Sigmoid colon (tissue), 3 donors: ENCODE measurements at regions not wholly inside any gene's neighbourhood (a gene's known extent, or its start where the extent isn't known, plus 50 kb on each side); places are given as distances from the start of the nearest gene placed in this dataset.
"Not testable (repeated sequence)": the region's sequence is repeated elsewhere in the genome, so short reads cannot be mapped to it uniquely, and the experiment has no call there.

ENCODE experiments used
- POLR2A ChIP-seq, 2 donors: fragments of 450-650 bp; IDR thresholded peaks; one replicate each; pipeline ENCODE4 v1.6.1; 2016; ENCODE audit warnings: antibody characterized with exemption in 2 of 2, mild to moderate bottlenecking in 2 of 2, moderate library complexity in 2 of 2
- TF ChIP-seq, protein P1 (sequence below), 4 experiments: fragments of 450-650 bp in 3 of 4; fragments of 200-600 bp in 1 of 4; IDR thresholded peaks; one replicate each; pipeline ENCODE4 v1.5.1; 2016 to 2019; ENCODE audit warnings: antibody characterized with exemption in 4 of 4, mild to moderate bottlenecking in 3 of 4, moderate library complexity in 2 of 4

DNA sequence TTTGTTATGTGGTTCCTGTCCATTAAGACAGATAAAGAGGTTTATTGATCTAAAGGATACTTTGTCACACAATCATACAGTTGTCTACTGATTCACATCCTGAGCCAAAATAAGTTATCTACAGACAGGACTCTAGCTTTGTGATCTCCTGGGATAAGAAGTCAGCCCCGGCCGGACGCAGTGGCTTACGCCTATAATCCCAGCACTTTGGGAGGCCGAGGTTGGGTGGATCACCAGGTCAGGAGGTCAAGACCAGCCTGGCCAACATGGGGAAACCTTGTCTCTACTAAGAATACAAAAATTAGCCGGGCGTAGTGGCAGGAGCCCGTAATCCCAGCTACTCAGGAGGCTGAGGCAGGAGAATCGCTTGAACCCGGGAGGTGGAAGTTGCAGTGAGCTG is 821.0 kb downstream of the SORCS1 start:
- TF ChIP-seq, protein P1, sequence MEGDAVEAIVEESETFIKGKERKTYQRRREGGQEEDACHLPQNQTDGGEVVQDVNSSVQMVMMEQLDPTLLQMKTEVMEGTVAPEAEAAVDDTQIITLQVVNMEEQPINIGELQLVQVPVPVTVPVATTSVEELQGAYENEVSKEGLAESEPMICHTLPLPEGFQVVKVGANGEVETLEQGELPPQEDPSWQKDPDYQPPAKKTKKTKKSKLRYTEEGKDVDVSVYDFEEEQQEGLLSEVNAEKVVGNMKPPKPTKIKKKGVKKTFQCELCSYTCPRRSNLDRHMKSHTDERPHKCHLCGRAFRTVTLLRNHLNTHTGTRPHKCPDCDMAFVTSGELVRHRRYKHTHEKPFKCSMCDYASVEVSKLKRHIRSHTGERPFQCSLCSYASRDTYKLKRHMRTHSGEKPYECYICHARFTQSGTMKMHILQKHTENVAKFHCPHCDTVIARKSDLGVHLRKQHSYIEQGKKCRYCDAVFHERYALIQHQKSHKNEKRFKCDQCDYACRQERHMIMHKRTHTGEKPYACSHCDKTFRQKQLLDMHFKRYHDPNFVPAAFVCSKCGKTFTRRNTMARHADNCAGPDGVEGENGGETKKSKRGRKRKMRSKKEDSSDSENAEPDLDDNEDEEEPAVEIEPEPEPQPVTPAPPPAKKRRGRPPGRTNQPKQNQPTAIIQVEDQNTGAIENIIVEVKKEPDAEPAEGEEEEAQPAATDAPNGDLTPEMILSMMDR (IDR thresholded peaks at IDR 0.05) = not testable (repeated sequence)
- not testable (repeated sequence) for TF ChIP-seq POLR2A (IDR thresholded peaks at IDR 0.05)
